Activated B cell treated with CpG ODN at 0.5 μM for 24 hours (primary cell): ENCODE measurements at regions not wholly inside any gene's neighbourhood (a gene's known extent, or its start where the extent isn't known, plus 50 kb on each side); places are given as distances from the start of the nearest gene placed in this dataset.

Experiments
- ATAC-seq: fragments of 200-7000 bp; cut with Tn5 transposase; one replicate; pipeline ENCODE4 v1.10.0; 2021; ENCODE audit warnings: low read depth, mild to moderate bottlenecking, moderate library complexity
- CTCF ChIA-PET: fragments of 350-600 bp; sonication (Branson Sonifier 250); formaldehyde crosslinking; loops from one replicate; lab custom pipeline; 2021; ENCODE audit warnings: antibody characterized with exemption; lab: Charles Lee
- POLR2A ChIA-PET: fragments of 350-600 bp; sonication (Branson Sonifier 250); formaldehyde crosslinking; loops from one replicate; lab custom pipeline; 2021; ENCODE audit warnings: antibody characterized with exemption; lab: Charles Lee
- DNase-seq: peaks from one replicate; pipeline ENCODE4 v3.0.0; 2022
- H3K27ac Mint-ChIP-seq: one replicate; pipeline ENCODE4 v1.8.0; 2020; ENCODE audit warnings: mixed read lengths
- H3K27me3 Mint-ChIP-seq: one replicate; pipeline ENCODE4 v1.8.0; 2021; ENCODE audit warnings: mixed read lengths
- H3K36me3 Mint-ChIP-seq: one replicate; pipeline ENCODE4 v1.8.0; 2021; ENCODE audit warnings: low read depth, mixed read lengths
- H3K4me1 Mint-ChIP-seq: one replicate; pipeline ENCODE4 v1.8.0; 2021; ENCODE audit warnings: mixed read lengths
- H3K4me3 Mint-ChIP-seq: one replicate; pipeline ENCODE4 v1.8.0; 2020; ENCODE audit warnings: mild to moderate bottlenecking, mixed read lengths
- H3K9me3 Mint-ChIP-seq: one replicate; pipeline ENCODE4 v1.8.0; 2020; ENCODE audit warnings: mixed read lengths
- CTCF ChIP-seq: fragments of 200-600 bp; IDR thresholded peaks from one replicate; pipeline ENCODE4 v1.8.0; 2022; ENCODE audit warnings: antibody characterized with exemption, mild to moderate bottlenecking
- intact Hi-C: fragments of 100-400 bp; cut with micrococcal nuclease; formaldehyde crosslinking; loops from one replicate; pipeline ENCODE4 v1.15.1; 2024

- Mint-ChIP-seq H3K4me1 (no peaks in the 10 kb centered on the region), H3K27ac (no peak overlapping the region), H3K27me3 (no peaks in the 10 kb centered on the region), H3K36me3 (no peaks in the 10 kb centered on the region), H3K9me3 (peaks cover 13% of the 10 kb centered on the region), H3K4me3 (no peak overlapping the region)
- TF ChIP-seq CTCF: no peak
- CTCF ChIA-PET: no interaction called here
- POLR2A ChIA-PET: no interaction called here
- intact Hi-C loops: no loop called here
- ATAC-seq (no peak), DNase-seq (no peak)
Observed at GRCh38 chr11:13818325-13818724, 144.2 kb upstream of the SPON1 start.

DNA sequence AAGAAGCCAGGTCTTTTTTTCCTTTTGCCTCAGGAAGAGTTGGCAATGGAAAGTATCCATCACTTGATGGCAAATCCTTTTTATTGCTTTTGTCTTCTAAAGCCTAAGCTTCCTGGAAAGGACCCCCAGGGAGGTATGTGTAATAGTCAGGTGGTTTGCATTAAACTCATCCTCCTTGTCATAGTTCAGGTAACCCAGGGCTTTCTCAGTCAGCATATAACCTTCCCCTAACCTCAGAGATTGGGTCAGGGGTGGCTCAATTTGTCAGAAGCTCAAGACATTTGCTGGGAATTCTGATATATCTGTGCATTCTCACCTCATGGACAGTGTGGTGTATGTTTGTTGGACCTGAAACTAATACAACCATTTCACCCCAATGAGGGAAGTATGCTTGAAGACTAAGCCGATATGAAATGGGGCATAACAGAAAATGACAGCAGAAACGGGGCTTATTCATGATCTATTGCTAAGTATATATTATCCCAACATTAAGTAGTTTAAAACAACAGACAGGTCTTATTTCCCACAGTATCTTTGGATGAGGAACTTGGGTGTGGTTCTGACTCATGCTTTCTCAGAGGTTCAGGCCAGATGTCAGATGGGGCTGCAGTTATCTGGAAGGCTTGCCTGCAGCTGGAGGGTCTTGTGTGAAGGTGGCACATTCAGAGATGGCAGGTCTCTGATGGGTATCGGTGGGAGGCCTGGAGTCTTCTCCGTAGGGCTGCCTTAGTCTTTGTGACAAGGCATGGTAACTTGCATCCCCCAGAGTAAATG is 135.8 kb upstream of the SPON1 start:
- no peak for TF ChIP-seq CTCF

GRCh38 chr11:13831696-13832095 is 130.8 kb upstream of the SPON1 start:
- POLR2A ChIA-PET: no interaction called here
- H3K9me3 Mint-ChIP-seq: peaks cover 12% of the 10 kb centered on the region
- intact Hi-C loops: no loop called here

More for the DNA sequence above, 135.8 kb upstream of the SPON1 start:
- Mint-ChIP-seq H3K4me3 (no peak overlapping the region), H3K4me1 (no peaks in the 10 kb centered on the region), H3K9me3 (peaks cover 12% of the 10 kb centered on the region), H3K27ac (no peak overlapping the region), H3K27me3 (peaks cover 13% of the 10 kb centered on the region), H3K36me3 (no peaks in the 10 kb centered on the region)
- ATAC-seq: no peak
- DNase-seq: no peak
- intact Hi-C loops: no loop called here
- POLR2A ChIA-PET: no interaction called here
- CTCF ChIA-PET: no interaction called here

DNA sequence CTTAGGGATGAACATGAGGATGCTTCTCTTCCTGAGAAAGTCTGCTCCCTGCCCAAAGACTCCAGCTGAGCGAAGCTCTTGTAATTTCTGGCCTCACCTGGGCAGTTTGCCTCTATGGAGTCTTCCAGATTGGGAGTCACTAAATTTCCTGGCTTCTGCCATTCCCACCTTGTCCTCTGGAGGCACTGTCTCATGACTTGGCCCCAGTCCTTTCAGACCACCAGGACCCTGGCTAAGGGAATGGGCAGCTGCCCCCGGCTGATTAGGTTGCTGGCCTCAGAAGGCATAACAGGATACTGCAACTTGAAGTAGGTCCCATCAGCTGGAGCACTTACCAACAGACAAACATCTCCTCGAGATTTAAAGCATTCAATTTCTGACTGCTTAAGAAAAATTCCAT is 128.1 kb upstream of the SPON1 start:
- ChIA-PET CTCF (no interaction called here), POLR2A (no interaction called here)
- H3K27ac Mint-ChIP-seq: no peak overlapping the region
- H3K9me3 Mint-ChIP-seq: peaks cover 8% of the 10 kb centered on the region
- TF ChIP-seq CTCF: no peak
- intact Hi-C loops: no loop called here
- peaks cover 18% of the 10 kb centered on the region for H3K27me3 Mint-ChIP-seq
- H3K36me3 Mint-ChIP-seq: no peaks in the 10 kb centered on the region
- ATAC-seq (no peak), DNase-seq (no peak)
- H3K4me1 Mint-ChIP-seq: no peaks in the 10 kb centered on the region
- no peak overlapping the region for H3K4me3 Mint-ChIP-seq

More at GRCh38 chr11:13831696-13832095, 130.8 kb upstream of the SPON1 start:
- no peak for DNase-seq
- TF ChIP-seq CTCF: no peak
- peaks cover 18% of the 10 kb centered on the region for H3K27me3 Mint-ChIP-seq
- H3K4me1 Mint-ChIP-seq: no peaks in the 10 kb centered on the region
- no peak overlapping the region for H3K4me3 Mint-ChIP-seq
- no peak for ATAC-seq
- no peak overlapping the region for H3K27ac Mint-ChIP-seq
- no peaks in the 10 kb centered on the region for H3K36me3 Mint-ChIP-seq
- CTCF ChIA-PET: no interaction called here

DNA sequence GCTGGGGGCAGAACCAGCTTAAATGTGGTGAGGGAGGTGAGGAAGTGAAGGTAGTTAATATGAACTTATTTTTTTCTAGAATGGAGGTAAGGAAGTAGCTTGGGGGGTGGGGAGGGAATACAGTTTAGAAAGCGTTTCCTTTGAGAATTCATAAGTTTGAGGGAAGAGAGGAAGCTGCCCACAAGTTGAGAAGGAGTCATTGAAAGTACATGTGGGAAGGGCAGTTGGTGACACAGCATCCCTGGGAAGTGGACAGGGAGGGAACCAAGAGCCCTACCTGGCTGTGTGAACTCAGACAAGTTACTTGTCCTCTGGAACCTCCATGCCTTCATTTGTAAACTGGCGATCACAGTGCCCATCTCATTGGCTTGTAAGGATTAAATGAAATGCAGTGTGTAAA is 125.9 kb upstream of the SPON1 start:
- no peak for ATAC-seq
- ChIA-PET CTCF (no interaction called here), POLR2A (no interaction called here)
- peaks cover 9% of the 10 kb centered on the region for H3K27me3 Mint-ChIP-seq
- intact Hi-C loops: no loop called here
- no peaks in the 10 kb centered on the region for H3K9me3 Mint-ChIP-seq
- H3K27ac Mint-ChIP-seq: no peak overlapping the region
- no peak for DNase-seq
- H3K4me3 Mint-ChIP-seq: no peak overlapping the region
- no peak for TF ChIP-seq CTCF
- no peaks in the 10 kb centered on the region for H3K36me3 Mint-ChIP-seq
- H3K4me1 Mint-ChIP-seq: peaks cover 6% of the 10 kb centered on the region
